ENCODE measurements at regions not wholly inside any gene's neighbourhood (a gene's known extent, or its start where the extent isn't known, plus 50 kb on each side); places are given as distances from the start of the nearest gene placed in this dataset.

DNA sequence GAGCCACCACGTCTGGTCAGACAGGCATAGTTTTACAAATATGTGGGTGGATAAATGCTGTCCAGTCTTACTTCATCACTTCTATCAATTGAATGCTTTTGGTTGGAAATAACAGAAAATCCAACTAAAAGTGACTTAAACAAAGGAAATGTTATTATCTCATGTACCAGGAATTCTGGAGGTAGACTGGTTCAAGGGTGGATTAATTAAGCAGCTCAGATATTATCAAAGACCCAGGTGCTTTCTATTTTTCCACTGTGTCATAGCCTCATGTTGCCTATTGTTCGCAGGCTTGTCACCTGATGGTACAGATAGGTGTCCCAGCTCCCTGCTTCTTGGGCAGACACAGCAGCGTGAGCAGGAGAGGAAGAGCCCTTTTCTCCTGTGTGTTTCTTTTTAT, 156.1 kb upstream of the CTBP2 start:
- Histone ChIP-seq H3K9me2 (ENCODE audit: insufficient read depth) (no peaks in the 10 kb centered on the region), H3K79me2 (ENCODE audit: insufficient read depth) (no peaks in the 10 kb centered on the region), H2AFZ (no peak overlapping the region), H3K27me3 (replicated peaks; ENCODE audit: insufficient read depth) (no peaks in the 10 kb centered on the region), H3K36me3 (ENCODE audit: low read depth) (no peaks in the 10 kb centered on the region), H3F3A (ENCODE audit: insufficient read depth) (no peaks in the 10 kb centered on the region), H3K4me3 (no peak overlapping the region), H3K27ac (no peak overlapping the region), H4K20me1 (ENCODE audit: insufficient read depth) (no peaks in the 10 kb centered on the region), H3K4me1 (ENCODE audit: insufficient read depth) (no peaks in the 10 kb centered on the region), H3K4me2 (ENCODE audit: unreplicated experiment) (no peak overlapping the region), H3K9ac (no peak overlapping the region), H3K9me3 (ENCODE audit: low read depth) (no peaks in the 10 kb centered on the region)
- DNase-seq = no peak
- 32 to 33% methylated on average over 3 of the region's 3 CpGs for WGBS, 2 experiments (ENCODE audit: low coverage in 1 of 2, low lambda C conversion rate in 2 of 2, missing lambda C conversion rate in 2 of 2)
- no peak for TF ChIP-seq EZH2phosphoT487 (IDR thresholded peaks at IDR 0.05; ENCODE audit: insufficient read depth, low read depth)
- TF ChIP-seq EZH2 (IDR thresholded peaks at IDR 0.05; ENCODE audit: insufficient read depth, poor library complexity, severe bottlenecking) = no peak
- in situ Hi-C loops (cut with MboI) = no loop called here

- H3K36me3 ChIP-seq (ENCODE audit: low read depth) = no peaks in the 10 kb centered on the region
- DNase-seq = no peak
- no peaks in the 10 kb centered on the region for H3K27me3 ChIP-seq (replicated peaks; ENCODE audit: insufficient read depth)
- in situ Hi-C loops (cut with MboI) = no loop called here
- H3K9me2 ChIP-seq (ENCODE audit: insufficient read depth) = no peaks in the 10 kb centered on the region
- no peaks in the 10 kb centered on the region for H3K9me3 ChIP-seq (ENCODE audit: low read depth)
- no peak overlapping the region for H3K27ac ChIP-seq
- H3F3A ChIP-seq (ENCODE audit: insufficient read depth) = no peaks in the 10 kb centered on the region
- no peaks in the 10 kb centered on the region for H3K4me1 ChIP-seq (ENCODE audit: insufficient read depth)
- no peak overlapping the region for H3K4me2 ChIP-seq (ENCODE audit: unreplicated experiment)
- 27 to 32% methylated on average over 2 of the region's 2 CpGs for WGBS, 2 experiments (ENCODE audit: low coverage in 1 of 2, low lambda C conversion rate in 2 of 2, missing lambda C conversion rate in 2 of 2)
- no peak overlapping the region for H2AFZ ChIP-seq
- H4K20me1 ChIP-seq (ENCODE audit: insufficient read depth) = no peaks in the 10 kb centered on the region
- no peaks in the 10 kb centered on the region for H3K79me2 ChIP-seq (ENCODE audit: insufficient read depth)
- H3K4me3 ChIP-seq = no peak overlapping the region
- H3K9ac ChIP-seq = no peak overlapping the region
- TF ChIP-seq EZH2phosphoT487 (IDR thresholded peaks at IDR 0.05; ENCODE audit: insufficient read depth, low read depth) = no peak
- TF ChIP-seq EZH2 (IDR thresholded peaks at IDR 0.05; ENCODE audit: insufficient read depth, poor library complexity, severe bottlenecking) = no peak
Observed at GRCh38 chr10:125300937-125301336, 140.6 kb upstream of the CTBP2 start.

- no peaks in the 10 kb centered on the region for H3K9me2 ChIP-seq (ENCODE audit: insufficient read depth)
- H2AFZ ChIP-seq = no peak overlapping the region
- no peaks in the 10 kb centered on the region for H3K4me1 ChIP-seq (ENCODE audit: insufficient read depth)
- 24 to 31% methylated on average over 2 of the region's 2 CpGs for WGBS, 2 experiments (ENCODE audit: low coverage in 1 of 2, low lambda C conversion rate in 2 of 2, missing lambda C conversion rate in 2 of 2)
- no peaks in the 10 kb centered on the region for H3F3A ChIP-seq (ENCODE audit: insufficient read depth)
- no peak overlapping the region for H3K9ac ChIP-seq
- no peaks in the 10 kb centered on the region for H4K20me1 ChIP-seq (ENCODE audit: insufficient read depth)
- TF ChIP-seq EZH2 (IDR thresholded peaks at IDR 0.05; ENCODE audit: insufficient read depth, poor library complexity, severe bottlenecking) (no peak), EZH2phosphoT487 (IDR thresholded peaks at IDR 0.05; ENCODE audit: insufficient read depth, low read depth) (no peak)
- H3K79me2 ChIP-seq (ENCODE audit: insufficient read depth) = no peaks in the 10 kb centered on the region
- in situ Hi-C loops (cut with MboI) = no loop called here
- H3K36me3 ChIP-seq (ENCODE audit: low read depth) = no peaks in the 10 kb centered on the region
- no peak overlapping the region for H3K4me2 ChIP-seq (ENCODE audit: unreplicated experiment)
- no peak overlapping the region for H3K4me3 ChIP-seq
- H3K9me3 ChIP-seq (ENCODE audit: low read depth) = no peaks in the 10 kb centered on the region
- no peak overlapping the region for H3K27ac ChIP-seq
- no peaks in the 10 kb centered on the region for H3K27me3 ChIP-seq (replicated peaks; ENCODE audit: insufficient read depth)
- DNase-seq = no peak
Observed at GRCh38 chr10:125299461-125299860, 139.1 kb upstream of the CTBP2 start.

DNA sequence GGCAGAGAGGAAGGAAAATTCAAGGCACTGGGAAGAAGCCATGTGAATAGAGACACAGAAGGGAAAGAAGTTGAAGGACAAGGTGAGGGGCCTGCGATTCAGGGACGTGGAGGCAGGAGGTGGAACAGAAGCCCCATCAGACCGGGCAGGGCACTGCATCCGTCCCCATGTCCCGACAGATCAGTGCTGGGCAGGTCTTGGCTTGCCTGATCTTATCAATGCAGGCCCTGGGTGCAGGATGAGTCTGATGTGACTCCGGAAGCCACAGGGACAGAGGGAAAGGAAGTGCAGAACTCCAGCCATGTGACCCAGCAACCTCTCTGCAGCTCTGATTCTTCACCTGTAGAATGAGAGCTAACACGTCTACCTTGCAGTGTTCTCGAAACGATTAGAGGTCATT, 136.2 kb upstream of the CTBP2 start:
- no peaks in the 10 kb centered on the region for H3K79me2 ChIP-seq (ENCODE audit: insufficient read depth)
- no peak overlapping the region for H3K9ac ChIP-seq
- no peaks in the 10 kb centered on the region for H3K36me3 ChIP-seq (ENCODE audit: low read depth)
- 54 to 56% methylated on average over 9 of the region's 9 CpGs for WGBS, 2 experiments (ENCODE audit: low coverage in 1 of 2, low lambda C conversion rate in 2 of 2, missing lambda C conversion rate in 2 of 2)
- no peak overlapping the region for H3K27ac ChIP-seq
- in situ Hi-C loops (cut with MboI) = no loop called here
- H3K4me2 ChIP-seq (ENCODE audit: unreplicated experiment) = no peak overlapping the region
- no peaks in the 10 kb centered on the region for H3K9me2 ChIP-seq (ENCODE audit: insufficient read depth)
- TF ChIP-seq EZH2 (IDR thresholded peaks at IDR 0.05; ENCODE audit: insufficient read depth, poor library complexity, severe bottlenecking) (no peak), EZH2phosphoT487 (IDR thresholded peaks at IDR 0.05; ENCODE audit: insufficient read depth, low read depth) (no peak)
- H3F3A ChIP-seq (ENCODE audit: insufficient read depth) = no peaks in the 10 kb centered on the region
- H3K9me3 ChIP-seq (ENCODE audit: low read depth) = no peaks in the 10 kb centered on the region
- H4K20me1 ChIP-seq (ENCODE audit: insufficient read depth) = no peaks in the 10 kb centered on the region
- no peak overlapping the region for H2AFZ ChIP-seq
- no peaks in the 10 kb centered on the region for H3K4me1 ChIP-seq (ENCODE audit: insufficient read depth)
- DNase-seq = no peak
- no peak overlapping the region for H3K4me3 ChIP-seq
- 0 out of 2 replicates have a peak, but pooled peaks cover 5% of the 10 kb centered on the region for H3K27me3 ChIP-seq (replicated peaks; ENCODE audit: insufficient read depth)

- Histone ChIP-seq H3K79me2 (ENCODE audit: insufficient read depth) (no peaks in the 10 kb centered on the region), H2AFZ (no peak overlapping the region), H3K4me2 (ENCODE audit: unreplicated experiment) (no peak overlapping the region), H3K4me3 (no peak overlapping the region), H3F3A (ENCODE audit: insufficient read depth) (no peaks in the 10 kb centered on the region), H3K9me2 (ENCODE audit: insufficient read depth) (no peaks in the 10 kb centered on the region), H3K4me1 (ENCODE audit: insufficient read depth) (no peaks in the 10 kb centered on the region), H3K27ac (no peak overlapping the region), H3K27me3 (replicated peaks; ENCODE audit: insufficient read depth) (0 out of 2 replicates have a peak, but pooled peaks cover 5% of the 10 kb centered on the region), H3K9me3 (ENCODE audit: low read depth) (no peaks in the 10 kb centered on the region), H4K20me1 (ENCODE audit: insufficient read depth) (no peaks in the 10 kb centered on the region), H3K36me3 (ENCODE audit: low read depth) (no peaks in the 10 kb centered on the region), H3K9ac (no peak overlapping the region)
- DNase-seq = no peak
- WGBS, 2 experiments (ENCODE audit: low coverage in 1 of 2, low lambda C conversion rate in 2 of 2, missing lambda C conversion rate in 2 of 2) = 16 to 21% methylated on average over 2 of the region's 2 CpGs
- no peak for TF ChIP-seq EZH2phosphoT487 (IDR thresholded peaks at IDR 0.05; ENCODE audit: insufficient read depth, low read depth)
- no peak for TF ChIP-seq EZH2 (IDR thresholded peaks at IDR 0.05; ENCODE audit: insufficient read depth, poor library complexity, severe bottlenecking)
- in situ Hi-C loops (cut with MboI) = no loop called here
Observed at GRCh38 chr10:125294109-125294508, 133.7 kb upstream of the CTBP2 start.
